BLaER1 treated with 17β-estradiol and CSF1 and Interleukin-3, amounts not matched to agents 10 nM and 100 nM (cell line): ENCODE measurements at regions not wholly inside any gene's neighbourhood (a gene's known extent, or its start where the extent isn't known, plus 50 kb on each side); places are given as distances from the start of the nearest gene placed in this dataset.
"Not testable (repeated sequence)": the region's sequence is repeated elsewhere in the genome, so short reads cannot be mapped to it uniquely, and the experiment has no call there.

Source experiments
- H3K27ac ChIP-seq, 11 experiments: shearing (Covaris generic); formaldehyde crosslinking; 2 replicates each; pipeline ENCODE4 v1.8.1; 2022
- H3K27me3 ChIP-seq, 11 experiments: shearing (Covaris generic); formaldehyde crosslinking; 2 replicates each; pipeline ENCODE4 v1.8.1; 2022
- H3K36me3 ChIP-seq, 11 experiments: shearing (Covaris generic); formaldehyde crosslinking; 2 replicates each; pipeline ENCODE4 v1.8.1; 2022
- H3K4me1 ChIP-seq, 10 experiments: shearing (Covaris generic); formaldehyde crosslinking; 2 replicates each; pipeline ENCODE4 v1.8.1; 2022
- H3K4me2 ChIP-seq, 11 experiments: shearing (Covaris generic); formaldehyde crosslinking; 2 replicates each; pipeline ENCODE4 v1.8.1; 2022
- H3K4me3 ChIP-seq, 10 experiments: shearing (Covaris generic); formaldehyde crosslinking; 2 replicates each; pipeline ENCODE4 v1.8.1; 2022
- H3K9ac ChIP-seq, 11 experiments: shearing (Covaris generic); formaldehyde crosslinking; 2 replicates each; pipeline ENCODE4 v1.8.1; 2022
- H3K9me3 ChIP-seq, 11 experiments: shearing (Covaris generic); formaldehyde crosslinking; replicated peaks in 1 of 11; 2 replicates each; pipeline ENCODE4 v1.8.1; 2022
- H4K20me1 ChIP-seq, 11 experiments: shearing (Covaris generic); formaldehyde crosslinking; 2 replicates each; pipeline ENCODE4 v1.8.1; 2022
- Cebpa-rat ChIP-seq, 11 experiments: shearing (Covaris generic); IDR thresholded peaks; 2 replicates each; pipeline ENCODE4 v1.8.1; 2022

DNA sequence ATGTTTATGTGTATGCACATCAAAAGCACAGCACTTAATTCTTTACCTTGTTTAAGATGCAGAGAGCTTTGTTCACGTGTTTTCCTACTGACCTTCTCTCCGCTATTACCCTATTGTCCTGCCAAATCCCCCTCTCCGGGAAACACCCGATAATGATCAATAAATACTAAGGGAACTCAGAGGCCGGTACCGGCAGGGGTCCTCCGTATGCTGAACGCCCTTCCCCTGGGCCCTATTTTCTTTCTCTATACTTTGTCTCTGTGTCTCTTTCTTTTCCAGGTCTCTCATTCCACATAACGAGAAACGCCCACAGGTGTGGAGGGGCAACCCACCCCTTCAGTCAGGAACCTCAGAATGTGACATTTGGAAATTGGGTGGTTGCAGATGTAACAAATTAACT is 160.1 kb downstream of the ADRA2C start:
- not testable (repeated sequence) for H3K36me3 ChIP-seq, H3K9ac ChIP-seq, H3K4me2 ChIP-seq, H3K27ac ChIP-seq, H3K27me3 ChIP-seq, H4K20me1 ChIP-seq, H3K4me3 ChIP-seq, H3K4me1 ChIP-seq, H3K9me3 ChIP-seq

DNA sequence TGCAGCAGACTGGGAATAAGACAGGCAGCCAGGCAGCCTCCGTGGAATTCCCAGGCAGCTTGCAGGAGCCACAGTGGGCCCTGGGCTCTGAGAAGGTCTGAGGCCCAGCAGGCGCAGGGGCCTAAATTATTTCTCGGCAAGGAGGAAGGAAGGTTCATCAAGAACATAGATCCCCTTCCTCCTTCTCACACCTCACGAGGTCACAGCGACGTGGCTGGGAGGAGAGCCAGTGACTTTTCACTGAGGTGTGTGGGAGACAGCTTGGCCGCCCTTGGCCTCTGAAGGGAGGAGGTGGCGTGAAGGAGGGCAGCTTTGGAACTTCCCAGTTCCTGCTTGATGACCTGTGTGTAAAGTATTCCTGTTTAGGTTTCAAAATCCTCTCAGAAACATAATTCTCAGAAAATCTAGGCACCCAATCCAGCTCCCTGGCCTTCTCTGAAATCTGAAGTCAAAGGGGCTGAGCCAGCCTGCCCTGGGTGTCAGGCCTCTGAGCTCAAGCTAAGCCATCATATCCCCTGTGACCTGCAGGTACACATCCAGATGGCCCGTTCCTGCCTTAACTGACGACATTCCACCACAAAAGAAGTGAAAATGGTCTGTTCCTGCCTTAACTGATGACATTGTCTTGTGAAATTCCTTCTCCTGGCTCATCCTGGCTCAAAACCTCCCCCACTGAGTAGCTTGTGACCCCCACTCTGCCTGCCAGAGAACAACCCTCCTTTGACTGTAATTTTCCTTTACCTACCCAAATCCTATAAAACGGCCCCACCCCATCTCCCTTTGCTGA is 161.0 kb downstream of the ADRA2C start:
- not testable (repeated sequence) for H3K27ac ChIP-seq, H3K9ac ChIP-seq, H3K36me3 ChIP-seq, H3K4me2 ChIP-seq, H3K4me3 ChIP-seq, H3K9me3 ChIP-seq, H3K4me1 ChIP-seq, H3K27me3 ChIP-seq, H4K20me1 ChIP-seq

DNA sequence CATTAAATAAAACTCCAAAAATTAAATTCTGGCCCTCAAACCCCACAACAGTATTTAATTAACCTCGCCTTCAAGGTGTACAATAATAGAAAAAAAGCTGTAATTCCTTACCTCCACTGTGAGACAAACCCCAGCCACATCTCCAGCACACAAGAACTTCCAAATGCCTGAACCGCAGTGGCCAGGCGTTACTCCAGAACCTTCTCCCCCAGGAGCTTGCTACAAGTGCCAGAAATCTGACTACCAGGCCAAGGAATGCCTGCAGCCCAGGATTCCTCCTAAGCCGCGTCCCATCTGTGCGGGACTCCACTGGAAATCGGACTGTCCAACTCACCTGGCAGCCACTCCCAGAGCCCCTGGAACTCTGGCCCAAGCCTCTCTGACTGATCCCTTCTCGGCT is 163.2 kb downstream of the ADRA2C start:
- not testable (repeated sequence) for H3K27ac ChIP-seq, H3K4me1 ChIP-seq, H3K36me3 ChIP-seq, H3K4me3 ChIP-seq, H3K4me2 ChIP-seq, H4K20me1 ChIP-seq, H3K9me3 ChIP-seq, H3K9ac ChIP-seq, H3K27me3 ChIP-seq

DNA sequence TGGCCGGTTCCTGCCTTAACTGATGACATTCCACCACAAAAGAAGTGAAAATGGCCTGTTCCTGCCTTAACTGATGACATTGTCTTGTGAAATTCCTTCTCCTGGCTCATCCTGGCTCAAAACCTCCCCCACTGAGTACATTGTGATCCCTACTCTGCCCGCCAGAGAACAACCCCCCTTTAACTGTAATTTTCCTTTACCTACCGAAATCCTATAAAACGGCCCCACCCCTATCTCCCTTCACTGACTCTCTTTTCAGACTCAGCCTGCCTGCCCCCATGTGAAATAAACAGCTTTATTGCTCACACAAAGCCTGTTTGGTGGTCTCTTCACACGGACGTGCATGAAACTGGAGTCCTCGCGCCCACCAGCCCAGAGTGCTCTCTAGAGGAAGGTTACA is 166.5 kb downstream of the ADRA2C start:
- not testable (repeated sequence) for H3K9ac ChIP-seq, H4K20me1 ChIP-seq, H3K4me1 ChIP-seq, H3K4me2 ChIP-seq, H3K4me3 ChIP-seq, H3K27ac ChIP-seq, H3K9me3 ChIP-seq, H3K36me3 ChIP-seq, H3K27me3 ChIP-seq

DNA sequence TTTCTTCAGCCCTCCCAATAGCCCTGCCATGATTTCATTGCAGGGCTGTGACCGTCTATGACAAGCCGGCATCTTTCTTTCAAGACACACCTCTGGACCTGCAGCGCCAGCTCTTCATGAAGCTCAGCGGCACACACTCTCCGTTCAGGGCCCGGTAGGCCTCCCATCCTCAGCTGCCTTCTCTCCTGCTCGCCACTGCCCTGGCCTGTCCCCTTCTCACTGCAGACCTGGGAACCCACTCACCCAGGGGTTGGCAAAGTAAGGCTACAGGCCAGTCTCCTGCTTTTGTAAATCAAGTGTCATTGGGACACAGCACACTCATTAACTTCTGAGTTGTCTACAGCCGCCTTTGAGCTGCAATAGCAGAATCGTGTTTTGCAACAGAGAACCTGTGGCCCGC is 169.2 kb downstream of the ADRA2C start:
- not testable (repeated sequence) for H3K27me3 ChIP-seq, H3K4me2 ChIP-seq, H4K20me1 ChIP-seq, H3K36me3 ChIP-seq, H3K9ac ChIP-seq, H3K4me3 ChIP-seq, H3K4me1 ChIP-seq, H3K9me3 ChIP-seq, H3K27ac ChIP-seq

GRCh38 chr4:3936184-3936583 is 170.0 kb downstream of the ADRA2C start:
- Histone ChIP-seq H3K4me2 (no peak overlapping the region), H3K9me3 (no peaks in the 10 kb centered on the region), H3K4me3 (no peak overlapping the region), H4K20me1 (no peaks in the 10 kb centered on the region), H3K27ac (no peak overlapping the region), H3K9ac (no peak overlapping the region), H3K4me1 (no peaks in the 10 kb centered on the region; a peak in 1 of 20 replicates), H3K36me3 (no peaks in the 10 kb centered on the region), H3K27me3 (no peaks in the 10 kb centered on the region)
- TF ChIP-seq Cebpa-rat (IDR thresholded peaks at IDR 0.05) = no peak

- H3K4me1 ChIP-seq = peaks cover 0 to 13% (median 4%) of the 10 kb centered on the region in 10 experiments; a peak in 11 of 20 replicates
- H3K4me2 ChIP-seq, H3K9me3 ChIP-seq, H3K27ac ChIP-seq, H3K36me3 ChIP-seq, H3K9ac ChIP-seq, H3K4me3 ChIP-seq, H3K27me3 ChIP-seq, H4K20me1 ChIP-seq: not testable (repeated sequence)
Measured at GRCh38 chr4:3937849-3938562, 171.8 kb downstream of the ADRA2C start.

GRCh38 chr4:3938676-3939075 is 172.5 kb downstream of the ADRA2C start:
- not testable (repeated sequence) for H4K20me1 ChIP-seq, H3K27ac ChIP-seq, H3K4me2 ChIP-seq, H3K9me3 ChIP-seq, H3K27me3 ChIP-seq, H3K36me3 ChIP-seq, H3K9ac ChIP-seq, H3K4me3 ChIP-seq
- H3K4me1 ChIP-seq = peaks cover 0 to 15% (median 6%) of the 10 kb centered on the region in 10 experiments; a peak in 11 of 20 replicates

DNA sequence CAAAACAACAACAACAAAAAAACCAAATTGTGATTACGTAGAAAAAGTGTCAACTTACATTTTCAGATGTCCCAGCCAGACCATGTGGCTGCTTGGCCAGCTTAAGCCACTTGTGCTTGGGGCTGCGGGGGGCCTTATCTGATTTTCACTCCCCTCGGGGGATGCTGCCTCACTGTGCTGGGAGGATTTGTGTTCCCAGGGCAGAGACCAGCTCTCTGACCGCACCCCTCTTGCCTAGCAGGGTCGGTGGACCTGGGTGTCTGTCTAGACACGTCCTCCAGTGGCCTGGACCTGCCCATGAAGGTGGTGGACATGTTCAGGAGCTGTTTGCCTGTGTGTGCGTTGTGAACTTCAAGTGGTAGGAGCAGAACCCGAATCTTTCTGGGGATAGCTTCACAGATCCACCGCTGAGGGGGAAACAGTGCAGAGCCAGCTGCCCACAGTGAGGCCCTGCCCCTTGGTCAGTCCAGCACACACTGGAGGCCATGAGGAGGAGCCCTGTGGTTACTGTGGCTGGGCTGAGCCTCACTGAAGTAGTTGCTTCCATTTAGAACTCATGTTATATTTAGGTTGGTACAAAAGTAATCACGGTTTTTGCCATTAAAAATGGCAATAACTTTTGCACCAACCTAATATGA is 173.9 kb downstream of the ADRA2C start:
- H3K4me2 ChIP-seq, H3K9me3 ChIP-seq, H3K27ac ChIP-seq, H3K36me3 ChIP-seq, H3K4me3 ChIP-seq, H4K20me1 ChIP-seq, H3K27me3 ChIP-seq, H3K9ac ChIP-seq: not testable (repeated sequence)
- peaks cover 0 to 15% (median 6%) of the 10 kb centered on the region in 10 experiments; a peak in 11 of 20 replicates for H3K4me1 ChIP-seq

DNA sequence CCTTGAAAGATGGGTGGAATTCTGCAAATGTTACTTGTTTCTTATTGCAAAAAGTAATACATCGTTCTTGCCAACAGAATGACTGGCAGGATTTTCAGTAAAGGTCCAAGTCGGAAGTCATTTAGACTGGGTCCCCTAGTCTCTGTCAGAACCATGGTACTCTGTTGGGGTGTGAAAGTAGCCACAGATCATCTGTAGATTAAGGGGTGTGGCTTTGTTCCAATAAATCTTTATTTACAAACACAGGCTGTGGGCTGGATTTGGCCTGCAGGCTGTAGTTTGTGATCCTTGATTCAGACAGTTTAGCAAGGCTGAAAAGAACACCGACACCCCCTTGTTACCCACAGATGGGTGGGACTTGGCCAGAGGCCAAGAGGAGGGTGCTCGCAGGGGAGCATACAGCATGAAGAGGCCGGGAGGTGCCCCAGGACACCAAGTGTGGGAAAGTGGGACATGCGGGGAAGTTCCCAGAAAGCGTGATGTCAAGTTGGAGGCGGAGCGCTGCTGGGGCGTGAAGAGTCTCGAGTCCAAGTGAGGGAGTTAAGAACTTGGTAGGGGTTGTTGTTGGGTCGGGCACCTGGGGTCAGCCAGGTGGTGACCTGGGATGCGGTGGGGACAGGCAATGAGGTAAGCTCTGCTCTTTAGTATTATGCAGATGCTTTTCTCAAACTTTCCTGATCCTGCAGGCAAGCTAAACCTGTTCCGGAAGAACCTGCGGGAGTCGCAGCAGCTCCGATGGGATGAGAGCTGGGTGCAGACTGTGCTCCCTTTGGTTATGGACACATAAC is 175.7 kb downstream of the ADRA2C start:
- H3K27me3 ChIP-seq, H3K9ac ChIP-seq, H3K27ac ChIP-seq, H3K36me3 ChIP-seq, H3K4me2 ChIP-seq, H3K4me3 ChIP-seq, H3K9me3 ChIP-seq, H4K20me1 ChIP-seq: not testable (repeated sequence)
- peaks cover 0 to 15% (median 6%) of the 10 kb centered on the region in 10 experiments; a peak in 11 of 20 replicates for H3K4me1 ChIP-seq

GRCh38 chr4:3942569-3942971 is 176.4 kb downstream of the ADRA2C start:
- not testable (repeated sequence) for H3K9me3 ChIP-seq, H3K9ac ChIP-seq, H3K4me3 ChIP-seq, H3K36me3 ChIP-seq, H3K27ac ChIP-seq, H3K27me3 ChIP-seq, H4K20me1 ChIP-seq
- peaks cover 0 to 15% (median 6%) of the 10 kb centered on the region in 10 experiments; a peak in 11 of 20 replicates for H3K4me1 ChIP-seq
- H3K4me2 ChIP-seq = peak overlapping the region in 10 of 11 experiments; percentile 23 to 55 (median 35); a peak in 13 of 22 replicates

DNA sequence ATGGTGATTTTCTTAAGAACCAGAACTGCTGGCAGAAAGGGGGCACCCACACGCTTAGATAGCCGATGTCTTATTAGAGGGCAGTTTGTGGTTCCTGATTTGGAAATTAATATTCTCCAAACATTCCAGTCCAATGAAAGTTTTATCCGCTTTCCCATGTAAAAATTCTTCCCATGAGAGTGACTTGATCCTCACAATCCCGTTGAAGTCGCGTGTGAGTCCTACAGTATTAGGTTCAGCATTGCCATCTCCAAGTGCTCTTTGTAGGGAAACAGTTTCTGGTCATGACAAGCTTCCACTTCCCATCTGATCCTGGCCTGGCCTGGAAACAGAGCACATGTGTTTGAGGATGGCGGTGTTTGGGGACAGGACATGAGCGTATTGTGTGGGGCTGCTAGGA is 176.9 kb downstream of the ADRA2C start:
- H3K9me3 ChIP-seq, H3K36me3 ChIP-seq, H3K9ac ChIP-seq, H4K20me1 ChIP-seq, H3K27ac ChIP-seq, H3K4me3 ChIP-seq, H3K27me3 ChIP-seq: not testable (repeated sequence)
- H3K4me1 ChIP-seq = peaks cover 0 to 15% (median 6%) of the 10 kb centered on the region in 10 experiments; a peak in 11 of 20 replicates
- peak overlapping the region in 6 of 11 experiments; percentile 27 to 50 (median 32); a peak in 5 of 22 replicates for H3K4me2 ChIP-seq
